ENCODE measurements at regions not wholly inside any gene's neighbourhood (a gene's known extent, or its start where the extent isn't known, plus 50 kb on each side); places are given as distances from the start of the nearest gene placed in this dataset.

DNA sequence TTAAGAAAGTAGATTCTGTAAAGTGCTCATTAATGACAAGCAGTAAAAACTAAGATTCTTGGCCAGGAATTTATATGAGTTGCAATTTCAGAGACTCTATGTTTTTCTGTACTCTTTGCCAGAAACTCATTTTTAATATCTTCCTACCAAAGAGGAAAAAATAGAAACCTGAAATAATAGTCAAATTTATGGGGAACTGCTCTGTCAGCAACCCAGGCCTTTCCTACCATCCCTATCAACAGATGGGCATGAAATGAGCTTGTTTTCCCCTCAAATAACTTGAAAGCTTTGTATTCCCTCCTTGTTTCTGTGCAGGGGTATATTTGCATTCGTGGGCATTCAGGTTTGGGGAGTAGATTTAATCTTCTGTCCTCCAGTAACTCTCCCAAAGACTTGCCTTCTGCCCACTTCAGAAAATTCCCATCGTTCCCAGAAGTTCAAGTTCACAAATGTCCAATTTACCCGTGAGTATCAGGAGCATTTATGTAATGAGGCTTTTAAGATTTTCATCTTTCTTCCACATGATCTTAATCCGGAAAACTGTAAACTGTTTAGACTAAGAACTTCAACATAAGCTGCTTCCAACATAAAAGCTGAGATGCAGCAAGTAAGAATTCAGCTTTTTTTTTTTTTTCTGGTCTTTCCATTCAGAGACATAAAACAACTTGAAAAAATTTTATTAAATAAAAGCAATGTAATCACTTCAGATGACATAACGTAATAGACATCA lies 363.1 kb downstream of the EFNB2 start:
- DNase-seq (ENCODE audit: low read depth) = no peak

DNA sequence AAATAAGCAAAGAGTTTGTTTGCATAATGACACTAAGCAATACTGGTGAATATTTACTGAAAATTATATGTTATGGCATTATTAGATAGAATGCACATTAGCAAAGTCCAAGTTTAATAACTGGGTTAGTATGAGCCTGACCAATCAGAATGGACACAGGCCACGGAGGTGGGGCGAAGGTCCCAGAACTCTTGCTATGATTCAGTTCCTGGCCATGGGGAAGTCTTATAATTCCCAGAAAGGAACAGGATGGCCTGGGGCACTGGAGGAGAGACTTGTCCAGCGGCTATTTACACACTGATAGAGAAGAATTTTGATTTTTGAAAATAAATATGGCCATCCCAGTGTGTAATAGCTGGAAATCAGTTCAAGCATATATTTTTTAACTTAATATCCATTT lies 372.0 kb downstream of the EFNB2 start:
- no peak for DNase-seq (ENCODE audit: low read depth)

DNA sequence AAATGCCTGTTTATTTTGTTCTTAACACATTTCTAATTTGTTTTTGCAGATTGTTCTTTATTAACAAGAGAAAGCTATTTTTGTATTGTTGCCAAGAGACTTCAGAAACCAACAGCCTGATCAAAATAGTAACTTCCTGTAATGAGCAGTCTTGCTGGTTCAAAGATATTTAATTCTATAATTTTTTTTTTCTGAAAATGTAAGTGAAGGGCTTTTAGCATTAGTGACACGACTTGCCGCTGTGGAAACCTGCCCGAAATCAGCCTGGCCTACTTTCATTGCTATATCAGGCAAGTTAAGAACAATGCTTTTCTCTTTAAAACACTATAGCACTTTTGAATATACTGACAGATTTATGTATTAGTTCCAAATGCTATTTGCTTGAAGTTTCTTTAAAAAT lies 374.3 kb downstream of the EFNB2 start:
- DNase-seq (ENCODE audit: low read depth) = no peak

DNA sequence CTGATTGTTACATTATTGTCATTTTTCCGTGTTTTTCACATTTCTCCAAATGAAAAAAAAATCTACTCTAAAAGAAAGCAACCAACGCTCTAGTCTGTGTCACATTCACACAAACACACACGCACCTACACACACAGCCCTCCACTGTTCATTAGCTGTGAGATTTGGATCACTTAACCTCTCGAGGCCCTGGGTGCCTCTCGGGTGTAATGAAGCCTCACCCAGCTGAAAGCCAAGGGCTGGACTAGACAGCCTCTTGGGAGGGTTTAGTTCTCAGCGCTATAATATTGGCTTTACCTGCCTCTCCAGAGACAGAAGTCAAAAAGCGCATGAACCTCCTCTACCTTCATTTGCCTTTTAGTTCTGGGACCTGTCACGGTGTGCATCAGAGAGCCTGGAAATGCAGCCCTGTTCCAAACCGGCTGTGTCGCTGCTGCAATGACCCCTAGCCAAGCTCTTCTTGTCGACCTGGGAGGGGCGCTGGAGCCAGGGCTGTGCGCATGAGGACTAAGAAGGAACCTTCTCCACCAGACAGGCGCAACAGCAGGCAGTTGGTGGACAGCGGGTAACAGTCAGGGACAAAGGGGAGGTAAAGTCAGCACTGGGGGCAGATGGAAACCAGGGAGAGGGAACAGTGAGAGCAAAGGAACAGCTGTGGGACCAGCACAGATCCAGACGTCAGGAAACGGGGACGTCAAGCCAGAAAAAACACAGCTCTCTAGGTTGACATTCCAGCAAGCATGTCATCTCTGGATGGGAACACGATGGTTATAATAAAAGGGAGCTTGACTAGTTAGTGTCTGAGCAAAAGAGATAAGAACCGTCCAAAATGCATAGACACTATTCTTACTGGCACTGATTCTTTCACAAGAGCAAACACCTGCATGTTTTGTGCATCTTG lies 375.9 kb downstream of the EFNB2 start:
- DNase-seq (ENCODE audit: low read depth) = no peak

DNA sequence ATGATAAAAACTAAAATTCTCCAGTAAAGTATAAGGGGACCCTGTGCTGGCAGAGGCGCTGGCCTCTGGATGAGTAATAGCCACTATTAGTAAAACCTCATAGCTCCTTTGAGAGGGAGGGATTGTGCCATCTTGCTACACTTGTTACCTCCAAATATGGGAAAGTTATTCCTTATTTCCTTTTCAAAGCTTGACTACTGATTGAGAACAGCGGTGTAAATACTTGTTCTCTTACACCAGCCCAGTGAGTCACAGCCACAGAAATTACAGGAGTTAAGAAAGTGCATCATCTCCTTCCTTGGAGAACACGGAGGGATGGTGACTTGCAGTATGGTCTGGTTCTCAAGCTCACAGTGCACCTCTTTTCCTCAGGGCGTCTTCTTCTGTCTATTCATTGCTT lies 379.0 kb downstream of the EFNB2 start:
- peak; percentile 88 for DNase-seq (ENCODE audit: low read depth)

DNA sequence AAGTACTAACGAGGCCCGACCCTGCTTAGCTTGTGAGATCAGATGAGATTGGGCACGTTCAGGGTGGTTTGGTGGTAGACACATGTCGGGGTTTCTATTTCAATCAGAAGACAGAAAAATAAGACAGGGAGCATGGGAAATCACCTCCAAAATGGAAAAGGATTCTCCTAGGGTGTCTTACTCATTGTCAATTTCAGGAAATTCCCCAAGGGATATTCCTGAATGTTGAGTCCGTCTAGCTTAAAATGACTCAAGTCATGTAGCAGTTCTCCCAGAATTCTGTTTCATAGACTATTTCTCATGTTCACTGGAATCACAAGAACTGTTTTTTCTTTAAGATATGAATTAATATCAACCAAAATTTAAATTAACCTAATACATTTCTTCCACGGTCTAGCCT lies 380.1 kb downstream of the EFNB2 start:
- DNase-seq (ENCODE audit: low read depth) = no peak

DNA sequence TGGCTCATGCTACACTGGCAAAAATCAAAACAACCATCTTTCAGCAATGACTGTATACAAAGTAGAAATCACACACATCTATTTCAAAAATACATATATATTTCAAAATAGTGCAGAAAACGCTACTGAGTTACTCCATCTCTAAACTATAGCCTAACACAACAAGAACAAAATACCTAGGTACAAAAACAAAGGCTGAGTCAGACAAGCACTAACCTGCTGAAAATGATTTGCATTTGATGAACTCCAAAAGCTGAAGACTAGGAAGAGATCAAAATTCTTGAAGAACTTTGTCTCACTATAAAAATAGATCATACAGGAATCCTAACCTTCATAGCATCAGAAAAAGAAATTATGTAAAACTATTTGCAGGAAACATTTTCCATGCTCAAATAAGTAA lies 381.6 kb downstream of the EFNB2 start:
- DNase-seq (ENCODE audit: low read depth) = no peak

DNA sequence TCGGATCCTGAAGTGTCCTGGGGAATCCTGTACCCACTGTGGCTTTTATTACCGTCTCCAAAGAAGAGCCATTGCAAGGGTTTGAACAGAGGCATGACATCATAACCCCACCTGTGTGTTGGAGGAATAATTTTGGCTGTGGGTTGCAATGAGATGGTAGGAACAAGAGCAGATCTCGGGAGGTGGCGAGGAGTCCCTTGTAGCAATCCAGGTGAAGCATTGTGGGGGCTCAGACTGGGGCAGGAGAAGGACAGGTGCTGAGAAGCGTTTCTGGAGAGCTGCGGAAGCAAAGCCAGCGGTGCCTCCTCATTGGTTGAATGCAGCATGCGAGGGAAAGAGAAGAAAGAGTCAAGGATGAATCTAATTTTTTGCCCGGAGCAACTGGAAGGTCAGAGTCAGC lies 382.4 kb downstream of the EFNB2 start:
- no peak for DNase-seq (ENCODE audit: low read depth)

DNA sequence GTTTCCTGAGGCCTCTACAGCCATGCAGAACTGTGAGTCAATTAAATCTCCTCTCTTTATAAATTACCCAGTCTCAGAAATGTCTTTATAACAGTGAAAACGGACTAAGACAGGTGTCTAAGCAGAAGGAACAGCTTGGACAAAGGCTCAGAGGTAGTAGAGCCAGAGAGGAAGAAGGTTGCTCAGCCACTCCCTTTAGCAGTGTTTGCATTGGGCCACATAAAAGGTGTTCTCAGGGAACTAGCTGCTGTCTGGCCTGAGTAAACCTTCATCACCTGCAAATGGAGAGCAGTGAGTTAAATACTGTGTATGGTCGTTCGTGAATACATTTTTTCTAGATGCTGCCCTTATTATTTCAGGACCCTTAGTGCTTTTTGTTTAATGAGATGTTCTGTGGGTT lies 383.4 kb downstream of the EFNB2 start:
- DNase-seq (ENCODE audit: low read depth) = no peak

DNA sequence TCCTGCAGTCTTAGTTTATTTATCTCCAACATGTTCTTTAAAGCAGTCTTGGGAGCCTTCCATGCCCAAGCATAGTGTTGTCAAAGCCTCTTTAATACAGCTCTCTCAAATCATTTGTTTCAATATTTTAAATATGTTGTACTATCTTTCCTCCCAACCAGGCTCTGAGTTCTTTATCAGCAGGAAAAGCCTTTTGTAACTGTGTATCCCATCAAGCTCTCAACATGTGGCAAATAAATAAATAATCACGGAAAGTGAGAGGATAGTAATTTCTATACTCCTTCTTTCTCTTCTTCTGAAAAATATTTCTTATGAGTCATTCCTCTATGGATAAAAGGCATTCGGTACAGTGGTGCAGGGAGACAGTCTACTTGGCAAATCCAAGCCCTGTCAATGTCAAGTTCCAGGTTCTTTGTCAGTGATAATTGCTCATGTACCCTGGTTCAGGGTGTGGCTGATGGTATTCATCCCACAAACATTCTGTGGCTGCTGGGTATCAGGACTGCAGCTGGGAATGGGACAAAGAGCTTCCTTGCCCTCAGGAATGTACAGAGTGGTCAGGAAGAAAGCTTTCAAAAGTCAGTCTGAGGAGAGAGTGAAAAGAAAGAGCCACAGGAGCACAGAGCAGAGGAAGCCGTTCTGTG lies 384.3 kb downstream of the EFNB2 start:
- DNase-seq (ENCODE audit: low read depth) = peak; percentile 83

DNA sequence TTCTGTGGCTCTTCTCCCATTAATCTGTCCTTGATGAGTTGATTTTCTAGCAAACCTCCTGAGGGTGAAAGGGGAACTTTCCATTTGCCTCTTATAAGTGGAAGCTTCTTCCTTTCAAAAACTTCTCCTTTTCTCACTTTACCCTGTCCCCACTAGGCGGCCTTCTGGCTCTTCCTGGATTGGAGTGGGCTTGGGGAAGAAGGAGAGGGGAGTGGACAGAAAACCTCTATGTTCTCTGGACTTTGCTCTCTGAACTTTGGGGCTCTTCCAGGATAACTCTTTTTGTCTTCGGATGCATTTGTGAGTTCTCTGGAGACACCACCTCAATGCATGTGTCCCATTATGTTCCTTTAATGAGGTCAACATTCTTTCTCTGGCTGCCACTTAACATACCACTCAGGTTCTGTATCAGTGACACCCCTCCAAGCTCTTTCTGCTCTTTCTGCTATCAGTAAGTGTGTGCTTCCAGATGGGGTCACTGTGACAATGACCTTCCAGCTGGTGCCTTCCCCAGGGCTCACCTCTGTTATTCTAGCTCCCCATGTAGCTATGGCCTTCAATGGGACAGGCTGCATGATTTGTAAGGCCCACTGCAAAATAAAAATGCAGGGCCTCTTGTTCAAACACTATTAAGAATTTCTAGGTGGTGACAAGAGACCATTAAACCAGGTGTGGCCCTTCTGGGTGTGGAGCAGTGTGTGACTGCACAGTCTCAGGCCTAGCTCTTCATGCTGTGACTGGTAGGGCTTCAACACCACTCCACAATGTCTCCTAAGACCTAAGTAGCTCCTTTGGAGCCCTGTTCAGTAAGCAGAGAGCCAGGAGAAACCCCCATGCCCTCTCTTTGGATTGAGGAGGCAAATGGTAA lies 389.2 kb downstream of the EFNB2 start:
- DNase-seq (ENCODE audit: low read depth) = no peak

DNA sequence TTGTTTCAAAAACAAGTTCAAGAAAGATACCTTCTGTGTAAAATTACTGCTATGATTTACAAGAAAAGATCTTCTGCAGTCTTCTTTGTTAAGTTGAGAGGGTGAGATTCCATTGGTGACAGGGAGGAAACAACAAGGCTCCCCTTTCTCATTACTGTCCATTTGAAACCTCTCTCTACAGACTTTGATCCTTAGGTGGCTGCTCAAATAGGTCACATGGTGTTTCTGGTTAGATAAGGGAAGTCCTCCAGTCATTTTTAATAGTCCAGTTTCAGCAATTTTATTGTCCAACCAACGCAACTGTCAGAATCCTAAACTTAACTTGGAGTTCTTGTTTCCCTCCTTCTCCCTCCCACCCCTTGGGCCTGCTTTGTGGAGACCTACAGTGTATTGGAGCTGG lies 390.4 kb downstream of the EFNB2 start:
- DNase-seq (ENCODE audit: low read depth) = no peak

DNA sequence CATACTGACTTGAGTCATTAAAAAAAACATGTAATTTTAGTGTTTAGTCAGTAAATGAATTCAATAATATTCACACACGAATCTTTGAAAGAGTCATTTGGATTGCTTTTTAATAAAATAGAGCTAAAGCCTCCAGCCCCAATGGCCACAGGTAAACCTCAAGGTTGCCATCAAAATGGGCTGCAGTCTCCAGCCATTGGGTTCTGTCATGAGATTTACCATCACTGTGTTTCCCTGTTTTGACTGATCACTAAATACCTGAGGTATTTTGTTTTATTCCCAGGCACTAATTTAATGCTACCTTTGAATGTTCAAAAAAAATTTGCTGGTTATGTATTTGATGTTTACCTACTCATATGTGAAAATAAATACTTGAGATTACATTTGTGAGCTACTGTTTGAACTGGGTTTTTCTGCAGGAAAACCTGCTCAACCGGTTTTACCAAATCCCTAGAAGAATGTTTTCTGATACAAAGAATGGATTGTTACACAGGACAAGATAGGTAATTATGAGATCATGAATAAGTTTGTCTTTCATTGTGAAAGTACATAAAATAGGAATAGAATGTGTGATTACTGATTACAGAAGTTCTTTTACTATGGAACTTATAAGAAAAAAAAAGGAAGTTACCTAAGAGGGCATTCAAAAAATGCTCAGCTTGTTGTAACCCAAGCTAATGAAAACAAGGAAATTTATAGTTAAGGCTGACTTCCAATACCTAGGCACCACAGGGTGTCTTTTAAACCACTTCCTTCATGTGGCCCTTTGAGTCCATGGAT lies 391.3 kb downstream of the EFNB2 start:
- no peak for DNase-seq (ENCODE audit: low read depth)

DNA sequence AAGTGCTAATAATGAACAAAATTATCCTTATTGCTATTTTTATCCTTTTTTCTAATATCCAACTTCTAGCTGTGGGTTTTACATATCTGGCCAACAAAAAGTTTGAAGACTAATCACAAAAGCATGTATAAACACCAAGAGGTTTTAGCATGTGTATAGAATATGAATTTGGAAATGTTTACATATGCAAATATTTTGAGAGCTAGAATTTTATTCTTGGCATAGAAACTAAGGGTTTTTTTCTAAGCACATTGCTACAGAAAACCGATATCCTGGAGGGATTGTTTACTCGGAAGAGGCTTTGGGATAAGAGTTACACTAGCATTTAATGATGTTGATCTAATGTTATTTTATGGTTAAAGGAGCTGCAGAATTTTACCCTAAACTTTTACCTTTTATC lies 392.1 kb downstream of the EFNB2 start:
- DNase-seq (ENCODE audit: low read depth) = no peak

DNA sequence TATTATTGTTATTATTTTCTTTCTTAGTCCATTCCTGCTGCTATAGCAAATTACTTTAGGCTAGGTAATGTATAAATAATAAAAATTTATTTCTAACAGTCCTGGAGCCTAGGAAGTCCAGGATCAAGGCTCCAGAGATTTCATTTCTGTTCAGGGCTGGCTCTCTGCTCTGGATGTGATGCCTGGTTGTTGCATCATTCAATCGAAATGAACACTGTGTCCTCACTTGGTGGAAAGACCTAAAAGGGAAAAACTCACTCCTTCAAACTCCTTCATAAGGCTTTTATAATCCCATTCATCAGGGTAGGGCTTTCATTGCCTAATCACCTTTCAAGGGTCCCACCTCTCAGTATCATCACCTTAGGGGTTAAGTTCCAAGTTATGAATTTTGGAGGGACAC lies 395.0 kb downstream of the EFNB2 start:
- DNase-seq (ENCODE audit: low read depth) = no peak

DNA sequence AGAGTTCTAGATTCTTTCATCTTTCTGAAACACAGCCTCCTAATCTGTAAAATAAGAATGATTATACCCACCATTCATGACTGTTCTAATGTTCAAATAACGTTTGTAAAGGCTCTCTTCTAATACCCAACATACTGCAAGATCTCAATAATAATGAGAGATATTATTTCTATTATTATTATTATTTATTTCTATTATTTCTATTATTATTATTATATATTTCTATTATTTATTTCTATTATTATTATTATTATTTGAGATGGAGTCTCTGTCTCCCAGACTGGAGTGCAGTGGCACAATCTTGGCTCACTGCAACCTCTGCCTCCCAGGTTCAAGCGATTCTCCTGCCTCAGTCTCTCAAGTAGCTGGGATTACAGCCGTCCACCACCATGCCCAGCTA lies 395.5 kb downstream of the EFNB2 start:
- DNase-seq (ENCODE audit: low read depth) = no peak

DNA sequence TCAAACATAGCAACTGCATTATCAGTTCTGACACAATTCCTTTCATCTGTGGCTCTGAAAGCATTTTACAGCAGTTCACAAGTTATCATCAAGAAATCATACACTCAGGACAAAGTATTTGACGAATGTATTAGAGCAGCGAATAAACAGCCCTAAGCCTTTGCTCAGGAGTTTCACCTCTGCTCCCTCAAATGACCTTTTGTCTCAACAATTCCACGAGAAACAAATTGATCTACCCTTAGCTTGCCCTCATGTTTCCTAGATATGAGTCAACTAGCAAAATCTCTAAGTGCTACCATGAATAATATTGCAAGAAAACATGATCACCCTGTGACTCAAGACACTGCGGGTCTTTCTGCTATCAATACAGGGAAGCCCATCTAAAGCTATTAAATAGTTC lies 396.1 kb downstream of the EFNB2 start:
- no peak for DNase-seq (ENCODE audit: low read depth)

DNA sequence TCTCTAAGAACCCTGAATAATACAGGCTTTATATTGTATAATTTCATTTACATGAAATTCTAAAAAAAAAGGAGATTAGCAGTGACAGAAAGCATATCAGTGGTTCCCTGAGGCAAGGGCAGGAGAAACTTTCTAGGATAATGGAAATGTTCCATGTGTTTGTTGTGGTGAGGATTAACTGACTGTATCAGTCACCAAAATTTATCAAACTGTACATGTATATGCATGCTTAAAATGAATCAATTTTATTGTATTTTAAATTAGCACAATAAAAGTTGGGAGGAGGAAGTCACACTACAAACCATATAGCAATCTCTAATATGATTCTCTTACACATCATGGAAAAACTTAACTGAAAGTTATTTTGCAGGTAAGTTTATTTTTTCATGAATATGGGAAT lies 396.8 kb downstream of the EFNB2 start:
- DNase-seq (ENCODE audit: low read depth) = no peak

DNA sequence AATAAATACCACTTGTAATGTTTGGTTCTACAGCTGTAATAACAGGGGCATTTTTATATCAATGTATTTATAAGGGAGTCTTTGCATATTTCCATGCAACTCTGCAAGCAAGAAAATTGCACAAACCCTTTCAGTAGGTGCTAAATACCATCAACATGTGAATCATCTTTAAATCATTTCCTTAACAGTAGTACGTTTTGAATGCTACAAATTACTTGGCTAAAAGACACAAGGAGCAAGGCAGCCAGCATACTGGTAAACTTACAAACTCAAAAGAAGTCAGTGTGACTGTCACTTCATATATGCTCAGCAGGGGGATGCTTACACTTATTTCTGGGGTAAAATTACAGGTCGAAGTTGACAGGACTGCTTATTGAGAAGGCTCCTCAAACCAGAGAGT lies 402.4 kb downstream of the EFNB2 start:
- DNase-seq (ENCODE audit: low read depth) = no peak

DNA sequence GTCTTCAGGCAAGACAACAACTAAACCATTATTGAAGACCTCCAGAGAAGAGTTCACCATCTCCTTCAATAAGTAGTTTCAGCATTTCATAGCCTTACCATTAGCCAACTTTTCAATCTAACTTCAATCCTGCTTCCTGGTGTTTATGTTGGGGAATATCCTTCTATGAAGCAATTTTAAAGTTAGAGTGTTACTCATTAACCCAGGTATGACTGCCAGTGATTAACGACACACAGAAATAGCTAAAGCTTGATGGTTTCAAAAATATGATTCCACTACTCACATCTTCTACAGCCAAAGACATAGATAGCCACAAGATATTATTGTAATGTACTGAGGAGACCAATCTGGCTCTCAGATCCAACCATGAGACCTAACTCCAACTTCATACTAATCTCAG lies 403.2 kb downstream of the EFNB2 start:
- DNase-seq (ENCODE audit: low read depth) = no peak

DNA sequence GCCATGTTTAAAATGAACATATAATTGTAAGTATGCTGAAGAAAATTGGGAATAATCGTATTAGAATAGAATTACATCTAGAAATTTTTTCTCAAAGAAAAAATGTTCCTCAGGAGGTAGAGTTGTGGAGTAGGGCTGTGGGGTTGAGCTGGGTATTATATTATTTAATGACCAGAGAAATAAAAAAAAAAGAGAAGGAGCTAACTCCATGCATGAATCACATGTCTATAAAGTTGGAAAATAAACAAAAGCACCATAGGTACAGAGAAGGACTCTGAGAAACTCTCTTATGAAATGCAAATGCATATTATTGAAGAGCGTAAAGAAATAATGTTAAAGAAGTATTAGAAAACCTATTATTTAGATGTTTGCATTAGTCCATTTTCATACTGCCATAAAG lies 405.5 kb downstream of the EFNB2 start:
- no peak for DNase-seq (ENCODE audit: low read depth)
